ENCODE measurements at regions not wholly inside any gene's neighbourhood (a gene's known extent, or its start where the extent isn't known, plus 50 kb on each side); places are given as distances from the start of the nearest gene placed in this dataset.

GRCh38 chr7:84399661-84400060, 205.1 kb upstream of the SEMA3A start:
- no peak for TF ChIP-seq CTCF (IDR thresholded peaks at IDR 0.05; ENCODE audit: borderline replicate concordance, extremely low read depth, low read length, poor library complexity, severe bottlenecking)
- no peak for TF ChIP-seq EZH2 (IDR thresholded peaks at IDR 0.05; ENCODE audit: borderline replicate concordance, low read depth, low read length, severe bottlenecking)

All from DND-41 (cell line).